Inflammatory macrophage treated with lipopolysaccharide for 1 hour (primary cell): ENCODE measurements at regions not wholly inside any gene's neighbourhood (a gene's known extent, or its start where the extent isn't known, plus 50 kb on each side); places are given as distances from the start of the nearest gene placed in this dataset.
A peak's percentile ranks its signal among the peaks of the same experiment; 100 is the strongest.

Experiments
- DNase-seq, 2 donors: peaks; one replicate each; pipeline ENCODE4 v3.0.0-alpha.2; 2020 to 2022

GRCh38 chr1:14055442-14056223 is 355.6 kb downstream of the PRDM2 start:
- no peak for DNase-seq

GRCh38 chr1:14057640-14058039 is 357.7 kb downstream of the PRDM2 start:
- no peak for DNase-seq

- DNase-seq: no peak
Observed at GRCh38 chr1:14061204-14061603, 361.2 kb downstream of the PRDM2 start.

GRCh38 chr1:14061722-14062121 is 361.7 kb downstream of the PRDM2 start:
- no peak for DNase-seq

GRCh38 chr1:14062669-14063068 is 362.7 kb downstream of the PRDM2 start:
- DNase-seq: no peak

GRCh38 chr1:14064649-14065442 is 364.9 kb downstream of the PRDM2 start:
- DNase-seq: no peak

- no peak for DNase-seq
Observed at GRCh38 chr1:14065486-14065885, 365.5 kb downstream of the PRDM2 start.

GRCh38 chr1:14067036-14067435 is 367.0 kb downstream of the PRDM2 start:
- DNase-seq: no peak

- no peak for DNase-seq
Observed at GRCh38 chr1:14067711-14068110, 367.7 kb downstream of the PRDM2 start.

- DNase-seq: no peak
Observed at GRCh38 chr1:14071581-14071980, 371.6 kb downstream of the PRDM2 start.

GRCh38 chr1:14080653-14081052 is 380.7 kb downstream of the PRDM2 start:
- no peak for DNase-seq

- DNase-seq: no peak
Observed at GRCh38 chr1:14082331-14082730, 382.3 kb downstream of the PRDM2 start.

GRCh38 chr1:14083277-14083676 is 383.3 kb downstream of the PRDM2 start:
- DNase-seq: no peak

- DNase-seq: no peak
Observed at GRCh38 chr1:14083706-14084105, 383.7 kb downstream of the PRDM2 start.

GRCh38 chr1:14090062-14090461 is 390.1 kb downstream of the PRDM2 start:
- no peak for DNase-seq

GRCh38 chr1:14090531-14090930 is 390.5 kb downstream of the PRDM2 start:
- DNase-seq: no peak

- peak in 1 of 2 donors; percentile 5 for DNase-seq
Observed at GRCh38 chr1:14094611-14095400, 394.8 kb downstream of the PRDM2 start.

GRCh38 chr1:14098294-14098913 is 398.4 kb downstream of the PRDM2 start:
- no peak for DNase-seq

- DNase-seq: no peak
Observed at GRCh38 chr1:14100444-14100843, 400.5 kb downstream of the PRDM2 start.

- no peak for DNase-seq
Observed at GRCh38 chr1:14100919-14101318, 400.9 kb downstream of the PRDM2 start.

- DNase-seq: no peak
Observed at GRCh38 chr1:14102180-14102579, 402.2 kb downstream of the PRDM2 start.

GRCh38 chr1:14103878-14104430 is 404.0 kb downstream of the PRDM2 start:
- no peak for DNase-seq

- no peak for DNase-seq
Observed at GRCh38 chr1:14106126-14106525, 406.1 kb downstream of the PRDM2 start.
